Ovary (tissue), 3 donors: ENCODE measurements at regions not wholly inside any gene's neighbourhood (a gene's known extent, or its start where the extent isn't known, plus 50 kb on each side); places are given as distances from the start of the nearest gene placed in this dataset.

ENCODE experiments used
- EP300 ChIP-seq: sonication (generic); formaldehyde crosslinking; IDR thresholded peaks from one replicate; pipeline ENCODE4 v1.6.1; 2017; ENCODE audit warnings: antibody characterized with exemption
- POLR2A ChIP-seq: fragments of 450-650 bp; IDR thresholded peaks from one replicate; pipeline ENCODE4 v1.6.1; 2017; ENCODE audit warnings: antibody characterized with exemption, mild to moderate bottlenecking, moderate library complexity
- TF ChIP-seq, protein P1 (sequence below), 3 donors: fragments of 450-650 bp in 2 of 3; fragments of 200-600 bp in 1 of 3; IDR thresholded peaks; one replicate each; pipeline versions ENCODE4 v1.5.1 to v1.8.0; 2016 to 2022; ENCODE audit warnings: antibody characterized with exemption in 3 of 3, mild to moderate bottlenecking in 1 of 3
- donor health status: DM: no; HTN: no; CAD: no.

DNA sequence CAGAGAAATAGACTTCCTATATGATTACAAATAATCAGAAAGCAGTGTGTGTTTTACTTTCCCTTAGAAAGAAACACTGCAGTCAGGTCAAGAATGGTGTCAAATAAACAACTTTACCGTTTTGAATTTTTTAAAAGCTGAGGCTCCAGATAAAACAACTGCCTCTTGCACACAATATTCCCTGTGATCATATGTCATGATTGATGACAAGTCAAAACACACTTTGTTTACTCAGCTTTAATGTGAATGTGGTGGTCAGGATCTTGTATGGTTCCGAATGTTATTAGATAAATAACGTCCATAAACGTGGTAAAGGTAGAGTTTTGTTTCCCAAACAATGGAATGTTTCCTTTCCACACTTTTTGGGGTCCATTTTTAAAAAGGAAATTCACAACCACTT, 428.4 kb upstream of the MDFIC2 start:
- no peak for TF ChIP-seq EP300
- TF ChIP-seq, protein P1, sequence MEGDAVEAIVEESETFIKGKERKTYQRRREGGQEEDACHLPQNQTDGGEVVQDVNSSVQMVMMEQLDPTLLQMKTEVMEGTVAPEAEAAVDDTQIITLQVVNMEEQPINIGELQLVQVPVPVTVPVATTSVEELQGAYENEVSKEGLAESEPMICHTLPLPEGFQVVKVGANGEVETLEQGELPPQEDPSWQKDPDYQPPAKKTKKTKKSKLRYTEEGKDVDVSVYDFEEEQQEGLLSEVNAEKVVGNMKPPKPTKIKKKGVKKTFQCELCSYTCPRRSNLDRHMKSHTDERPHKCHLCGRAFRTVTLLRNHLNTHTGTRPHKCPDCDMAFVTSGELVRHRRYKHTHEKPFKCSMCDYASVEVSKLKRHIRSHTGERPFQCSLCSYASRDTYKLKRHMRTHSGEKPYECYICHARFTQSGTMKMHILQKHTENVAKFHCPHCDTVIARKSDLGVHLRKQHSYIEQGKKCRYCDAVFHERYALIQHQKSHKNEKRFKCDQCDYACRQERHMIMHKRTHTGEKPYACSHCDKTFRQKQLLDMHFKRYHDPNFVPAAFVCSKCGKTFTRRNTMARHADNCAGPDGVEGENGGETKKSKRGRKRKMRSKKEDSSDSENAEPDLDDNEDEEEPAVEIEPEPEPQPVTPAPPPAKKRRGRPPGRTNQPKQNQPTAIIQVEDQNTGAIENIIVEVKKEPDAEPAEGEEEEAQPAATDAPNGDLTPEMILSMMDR (IDR thresholded peaks at IDR 0.05) = no peak
- no peak for TF ChIP-seq POLR2A
